B cell (primary cell): ENCODE measurements at regions not wholly inside any gene's neighbourhood (a gene's known extent, or its start where the extent isn't known, plus 50 kb on each side); places are given as distances from the start of the nearest gene placed in this dataset.

Experiments used
- CTCF ChIP-seq: fragments of 200-600 bp; IDR thresholded peaks from one replicate; pipeline ENCODE4 v1.8.0; 2022; ENCODE audit warnings: antibody characterized with exemption, mild to moderate bottlenecking
- EZH2 ChIP-seq: IDR thresholded peaks from 2 replicates; pipeline ENCODE4 v1.6.1; 2012; ENCODE audit warnings: borderline replicate concordance, low read depth, mild to moderate bottlenecking, moderate library complexity, low read length; ENCODE audit not compliant: insufficient read depth, poor library complexity, severe bottlenecking

GRCh38 chr4:83170952-83171399 is 56.4 kb upstream of the PLAC8 start:
- TF ChIP-seq EZH2 (no peak), CTCF (no peak)
